ENCODE measurements at regions not wholly inside any gene's neighbourhood (a gene's known extent, or its start where the extent isn't known, plus 50 kb on each side); places are given as distances from the start of the nearest gene placed in this dataset.

DNA sequence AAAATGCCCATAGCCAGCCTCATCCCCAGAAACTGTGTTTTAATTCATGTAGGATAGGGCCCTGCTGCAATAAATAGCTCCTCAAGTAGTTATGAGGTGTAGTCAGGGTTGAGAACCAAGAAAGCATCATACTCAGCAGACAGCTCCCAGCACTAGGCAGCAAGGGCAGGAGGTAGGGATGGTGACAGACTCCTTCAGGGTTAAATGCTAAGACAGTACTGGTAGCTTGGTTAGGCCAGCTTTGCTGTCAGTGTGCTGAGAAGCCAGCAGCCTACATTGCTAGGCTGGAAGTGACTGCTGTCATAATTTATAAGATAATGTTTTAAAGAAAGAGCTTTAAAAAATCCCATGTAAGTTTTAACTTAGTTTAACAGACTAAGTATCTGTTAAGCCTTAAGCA, 113.9 kb upstream of the IMMP2L start:
- H3F3A ChIP-seq (ENCODE audit: insufficient read depth, low read length, poor library complexity, severe bottlenecking) = no peaks in the 10 kb centered on the region
- no peak overlapping the region for H3K4me3 ChIP-seq (ENCODE audit: low read length)
- no peaks in the 10 kb centered on the region for H3K36me3 ChIP-seq (ENCODE audit: insufficient read depth, low read length)
- H3K9ac ChIP-seq (ENCODE audit: low read length) = no peak overlapping the region
- no peak overlapping the region for H2AFZ ChIP-seq (ENCODE audit: low read depth, low read length)
- H3K27me3 ChIP-seq (ENCODE audit: insufficient read depth, low read depth, low read length) = no peaks in the 10 kb centered on the region
- H3K4me2 ChIP-seq (ENCODE audit: low read length) = no peak overlapping the region
- TF ChIP-seq EP300 (conservative IDR thresholded peaks at IDR 0.05; ENCODE audit: poor library complexity, severe bottlenecking) = no peak
- no peak for TF ChIP-seq MXI1 (conservative IDR thresholded peaks at IDR 0.05; ENCODE audit: poor library complexity, severe bottlenecking)
- no peak for TF ChIP-seq SMC3 (conservative IDR thresholded peaks at IDR 0.05; ENCODE audit: poor library complexity)
- TF ChIP-seq POLR2AphosphoS5 (IDR thresholded peaks at IDR 0.05) = no peak
- no peak for TF ChIP-seq TAF1 (IDR thresholded peaks at IDR 0.05; ENCODE audit: low read depth)
- no peak for TF ChIP-seq RAD21 (conservative IDR thresholded peaks at IDR 0.05)
- TF ChIP-seq CTCF (IDR thresholded peaks at IDR 0.05; ENCODE audit: poor library complexity, severe bottlenecking) = no peak
- no peak for TF ChIP-seq REST (IDR thresholded peaks at IDR 0.05; ENCODE audit: borderline replicate concordance)
- TF ChIP-seq EZH2 (IDR thresholded peaks at IDR 0.05; ENCODE audit: borderline replicate concordance, insufficient read depth, low read length, poor library complexity, severe bottlenecking) = no peak
- H3K79me2 ChIP-seq (replicated peaks; ENCODE audit: insufficient read depth, low read length) = no peaks in the 10 kb centered on the region
- H3K9me2 ChIP-seq (ENCODE audit: insufficient read depth, low read length) = no peaks in the 10 kb centered on the region
- no peak overlapping the region for H3K27ac ChIP-seq (ENCODE audit: low read length)
- H3K9me3 ChIP-seq (ENCODE audit: low read length) = no peaks in the 10 kb centered on the region
- H4K20me1 ChIP-seq (ENCODE audit: insufficient read depth) = no peaks in the 10 kb centered on the region

DNA sequence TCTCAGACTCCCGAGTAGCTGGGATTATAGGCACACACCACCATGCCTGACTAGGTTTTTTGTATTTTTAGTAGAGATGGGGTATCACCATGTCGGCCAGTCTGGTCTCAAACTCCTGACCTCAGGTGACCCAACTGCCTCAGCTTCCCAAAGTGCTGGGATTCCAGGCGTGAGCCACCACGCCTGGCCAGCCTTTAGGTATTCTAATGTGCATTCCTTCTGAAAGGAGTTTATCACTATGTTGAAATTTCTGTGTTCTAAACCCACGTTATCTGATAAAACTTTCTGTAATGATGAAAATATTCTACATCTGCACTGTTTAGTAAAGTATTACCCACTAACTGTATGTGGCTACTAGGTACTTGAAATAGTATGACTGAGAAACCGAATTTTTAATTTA, 110.6 kb upstream of the IMMP2L start:
- Histone ChIP-seq H3K9me3 (ENCODE audit: low read length) (no peaks in the 10 kb centered on the region), H4K20me1 (ENCODE audit: insufficient read depth) (no peaks in the 10 kb centered on the region)

More for the DNA sequence above, 110.6 kb upstream of the IMMP2L start:
- Histone ChIP-seq H3K9me2 (ENCODE audit: insufficient read depth, low read length) (no peaks in the 10 kb centered on the region), H3K4me3 (ENCODE audit: low read length) (no peak overlapping the region), H3K79me2 (replicated peaks; ENCODE audit: insufficient read depth, low read length) (no peaks in the 10 kb centered on the region), H3K9ac (ENCODE audit: low read length) (no peak overlapping the region), H3K36me3 (ENCODE audit: insufficient read depth, low read length) (no peaks in the 10 kb centered on the region), H3F3A (ENCODE audit: insufficient read depth, low read length, poor library complexity, severe bottlenecking) (no peaks in the 10 kb centered on the region), H3K4me2 (ENCODE audit: low read length) (no peak overlapping the region), H3K27me3 (ENCODE audit: insufficient read depth, low read depth, low read length) (no peaks in the 10 kb centered on the region), H2AFZ (ENCODE audit: low read depth, low read length) (no peak overlapping the region), H3K27ac (ENCODE audit: low read length) (no peak overlapping the region)
- TF ChIP-seq MXI1 (conservative IDR thresholded peaks at IDR 0.05; ENCODE audit: poor library complexity, severe bottlenecking) (no peak), RAD21 (conservative IDR thresholded peaks at IDR 0.05) (no peak), REST (IDR thresholded peaks at IDR 0.05; ENCODE audit: borderline replicate concordance) (no peak), CTCF (IDR thresholded peaks at IDR 0.05; ENCODE audit: poor library complexity, severe bottlenecking) (no peak), SMC3 (conservative IDR thresholded peaks at IDR 0.05; ENCODE audit: poor library complexity) (no peak), POLR2AphosphoS5 (IDR thresholded peaks at IDR 0.05) (no peak), EZH2 (IDR thresholded peaks at IDR 0.05; ENCODE audit: borderline replicate concordance, insufficient read depth, low read length, poor library complexity, severe bottlenecking) (no peak)
